Endothelial cell (in vitro differentiated cells): ENCODE measurements at regions not wholly inside any gene's neighbourhood (a gene's known extent, or its start where the extent isn't known, plus 50 kb on each side); places are given as distances from the start of the nearest gene placed in this dataset.
"Not testable (repeated sequence)": the region's sequence is repeated elsewhere in the genome, so short reads cannot be mapped to it uniquely, and the experiment has no call there.

Source experiments
- DNase-seq: peaks from one replicate; pipeline ENCODE4 v3.0.0; 2021; ENCODE audit warnings: low spot score
- H3K27ac Mint-ChIP-seq: one replicate; pipeline ENCODE4 v1.8.0; 2021; ENCODE audit warnings: mixed read lengths, inconsistent platforms; ENCODE audit not compliant: unreplicated experiment
- H3K27me3 Mint-ChIP-seq: one replicate; pipeline ENCODE4 v1.8.0; 2021; ENCODE audit warnings: mild to moderate bottlenecking, moderate library complexity, mixed read lengths, inconsistent platforms; ENCODE audit not compliant: unreplicated experiment
- H3K36me3 Mint-ChIP-seq: one replicate; pipeline ENCODE4 v1.8.0; 2021; ENCODE audit warnings: mild to moderate bottlenecking, low read depth, mixed read lengths, inconsistent platforms; ENCODE audit not compliant: unreplicated experiment
- H3K4me1 Mint-ChIP-seq: one replicate; pipeline ENCODE4 v1.8.0; 2021; ENCODE audit warnings: mild to moderate bottlenecking, mixed read lengths, inconsistent platforms; ENCODE audit not compliant: unreplicated experiment
- H3K4me3 Mint-ChIP-seq: one replicate; pipeline ENCODE4 v1.8.0; 2021; ENCODE audit warnings: mild to moderate bottlenecking, mixed read lengths, inconsistent platforms; ENCODE audit not compliant: unreplicated experiment
- H3K9me3 Mint-ChIP-seq: one replicate; pipeline ENCODE4 v1.8.0; 2021; ENCODE audit warnings: mixed read lengths, inconsistent platforms; ENCODE audit not compliant: unreplicated experiment
- TF ChIP-seq, protein P1 (sequence below): fragments of 200-600 bp; sonication (generic); IDR thresholded peaks from one replicate; pipeline ENCODE4 v1.5.0; 2021; ENCODE audit warnings: antibody characterized with exemption; ENCODE audit not compliant: unreplicated experiment

- H3K36me3 Mint-ChIP-seq, H3K27ac Mint-ChIP-seq, H3K4me1 Mint-ChIP-seq, H3K4me3 Mint-ChIP-seq, DNase-seq, H3K27me3 Mint-ChIP-seq, H3K9me3 Mint-ChIP-seq: not testable (repeated sequence)
Measured at GRCh38 chr7:101679653-101680173, 50.6 kb upstream of the MYL10 start.

DNA sequence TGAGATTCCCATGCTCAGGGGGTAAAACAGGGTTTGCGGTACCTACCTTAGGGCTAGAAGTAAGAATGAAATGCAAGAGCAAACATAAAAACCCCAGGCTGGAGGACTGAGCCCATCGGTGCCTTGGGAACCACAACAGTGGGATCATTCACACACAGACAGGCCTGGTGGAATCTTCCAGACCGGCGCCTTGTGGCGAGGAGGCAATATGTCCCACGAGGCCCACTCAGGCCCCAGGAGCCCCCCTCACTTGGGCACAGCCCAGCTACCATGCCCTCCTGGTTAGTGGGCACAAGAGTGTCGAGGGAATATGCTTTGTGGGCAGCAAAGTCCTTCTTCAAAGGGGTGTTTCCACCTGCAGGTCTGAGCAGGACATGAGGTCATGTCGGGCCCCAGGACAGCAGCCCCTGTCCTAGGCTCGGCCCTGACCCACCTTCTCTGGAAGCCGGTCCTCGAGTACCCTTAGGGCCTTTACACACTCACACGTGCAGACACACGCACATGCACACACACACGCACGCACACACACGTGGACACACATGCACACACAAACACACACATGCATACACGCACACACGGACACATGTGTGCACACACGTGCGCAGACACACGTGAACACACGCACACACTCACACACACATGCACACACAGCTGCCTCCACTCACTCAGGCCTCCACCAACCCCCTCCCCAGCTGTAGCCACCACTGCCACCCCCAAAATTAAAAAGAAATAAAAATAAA, 51.5 kb upstream of the MYL10 start:
- Mint-ChIP-seq H3K4me1 (no peaks in the 10 kb centered on the region), H3K27me3 (no peaks in the 10 kb centered on the region), H3K9me3 (no peaks in the 10 kb centered on the region), H3K36me3 (no peaks in the 10 kb centered on the region), H3K27ac (no peak overlapping the region), H3K4me3 (no peak overlapping the region)
- TF ChIP-seq, protein P1, sequence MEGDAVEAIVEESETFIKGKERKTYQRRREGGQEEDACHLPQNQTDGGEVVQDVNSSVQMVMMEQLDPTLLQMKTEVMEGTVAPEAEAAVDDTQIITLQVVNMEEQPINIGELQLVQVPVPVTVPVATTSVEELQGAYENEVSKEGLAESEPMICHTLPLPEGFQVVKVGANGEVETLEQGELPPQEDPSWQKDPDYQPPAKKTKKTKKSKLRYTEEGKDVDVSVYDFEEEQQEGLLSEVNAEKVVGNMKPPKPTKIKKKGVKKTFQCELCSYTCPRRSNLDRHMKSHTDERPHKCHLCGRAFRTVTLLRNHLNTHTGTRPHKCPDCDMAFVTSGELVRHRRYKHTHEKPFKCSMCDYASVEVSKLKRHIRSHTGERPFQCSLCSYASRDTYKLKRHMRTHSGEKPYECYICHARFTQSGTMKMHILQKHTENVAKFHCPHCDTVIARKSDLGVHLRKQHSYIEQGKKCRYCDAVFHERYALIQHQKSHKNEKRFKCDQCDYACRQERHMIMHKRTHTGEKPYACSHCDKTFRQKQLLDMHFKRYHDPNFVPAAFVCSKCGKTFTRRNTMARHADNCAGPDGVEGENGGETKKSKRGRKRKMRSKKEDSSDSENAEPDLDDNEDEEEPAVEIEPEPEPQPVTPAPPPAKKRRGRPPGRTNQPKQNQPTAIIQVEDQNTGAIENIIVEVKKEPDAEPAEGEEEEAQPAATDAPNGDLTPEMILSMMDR = no peak
- no peak for DNase-seq

DNA sequence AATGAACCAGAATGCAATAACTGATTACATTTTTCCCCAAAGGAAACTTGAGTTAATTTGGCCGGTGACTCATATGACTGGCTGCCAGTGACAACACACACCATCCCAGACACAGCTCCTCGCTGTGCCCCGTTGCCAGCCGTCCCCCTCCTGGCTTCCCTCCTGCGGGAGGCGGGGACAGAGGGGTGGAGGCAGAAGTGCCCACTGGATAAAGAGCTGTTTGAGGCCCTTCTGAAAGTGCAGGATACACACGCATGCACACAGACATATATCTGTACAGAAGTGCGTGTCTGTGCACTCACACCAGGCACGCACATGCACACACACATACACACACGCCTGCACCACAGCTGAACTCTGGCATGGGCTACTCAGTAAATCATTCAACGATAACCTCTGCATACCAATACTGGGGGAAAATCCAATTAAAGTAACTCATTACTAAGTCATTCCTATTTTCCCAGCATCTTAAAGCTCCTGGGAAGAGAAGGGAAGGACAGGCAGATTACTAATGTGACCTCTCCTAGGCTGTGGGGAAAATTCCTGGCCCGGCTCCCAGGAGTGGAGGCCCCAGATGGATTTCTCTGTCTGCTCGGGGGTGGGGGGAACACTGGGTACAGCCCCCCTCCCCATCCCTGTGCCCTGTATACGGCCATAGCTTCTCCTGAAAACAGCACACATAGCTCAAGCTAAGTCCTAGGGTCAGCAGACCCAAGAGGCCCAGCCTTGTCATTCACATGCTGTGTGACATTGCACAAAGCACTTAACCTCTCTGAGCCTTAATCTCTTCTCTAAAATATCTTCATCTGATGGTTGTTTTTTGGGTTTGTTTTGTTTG, 52.3 kb upstream of the MYL10 start:
- no peaks in the 10 kb centered on the region for H3K4me1 Mint-ChIP-seq
- no peak for DNase-seq
- no peak overlapping the region for H3K27ac Mint-ChIP-seq
- TF ChIP-seq, protein P1 = no peak
- H3K36me3 Mint-ChIP-seq = no peaks in the 10 kb centered on the region
- no peaks in the 10 kb centered on the region for H3K9me3 Mint-ChIP-seq
- no peaks in the 10 kb centered on the region for H3K27me3 Mint-ChIP-seq
- H3K4me3 Mint-ChIP-seq = no peak overlapping the region

- H3K27ac Mint-ChIP-seq = no peak overlapping the region
- DNase-seq = no peak
- TF ChIP-seq, protein P1 = no peak
- H3K4me1 Mint-ChIP-seq = no peaks in the 10 kb centered on the region
- peaks cover 1% of the 10 kb centered on the region for H3K27me3 Mint-ChIP-seq
- H3K9me3 Mint-ChIP-seq = no peaks in the 10 kb centered on the region
- H3K36me3 Mint-ChIP-seq = no peaks in the 10 kb centered on the region
- H3K4me3 Mint-ChIP-seq = no peak overlapping the region
Measured at GRCh38 chr7:101684983-101685330, 55.9 kb upstream of the MYL10 start.

GRCh38 chr7:101686030-101686429, 56.9 kb upstream of the MYL10 start:
- Mint-ChIP-seq H3K36me3 (no peaks in the 10 kb centered on the region), H3K27me3 (peaks cover 1% of the 10 kb centered on the region), H3K9me3 (no peaks in the 10 kb centered on the region), H3K4me1 (no peaks in the 10 kb centered on the region), H3K27ac (no peak overlapping the region), H3K4me3 (no peak overlapping the region)
- no peak for DNase-seq
- TF ChIP-seq, protein P1 = no peak
